ENCODE measurements at regions not wholly inside any gene's neighbourhood (a gene's known extent, or its start where the extent isn't known, plus 50 kb on each side); places are given as distances from the start of the nearest gene placed in this dataset.

DNA sequence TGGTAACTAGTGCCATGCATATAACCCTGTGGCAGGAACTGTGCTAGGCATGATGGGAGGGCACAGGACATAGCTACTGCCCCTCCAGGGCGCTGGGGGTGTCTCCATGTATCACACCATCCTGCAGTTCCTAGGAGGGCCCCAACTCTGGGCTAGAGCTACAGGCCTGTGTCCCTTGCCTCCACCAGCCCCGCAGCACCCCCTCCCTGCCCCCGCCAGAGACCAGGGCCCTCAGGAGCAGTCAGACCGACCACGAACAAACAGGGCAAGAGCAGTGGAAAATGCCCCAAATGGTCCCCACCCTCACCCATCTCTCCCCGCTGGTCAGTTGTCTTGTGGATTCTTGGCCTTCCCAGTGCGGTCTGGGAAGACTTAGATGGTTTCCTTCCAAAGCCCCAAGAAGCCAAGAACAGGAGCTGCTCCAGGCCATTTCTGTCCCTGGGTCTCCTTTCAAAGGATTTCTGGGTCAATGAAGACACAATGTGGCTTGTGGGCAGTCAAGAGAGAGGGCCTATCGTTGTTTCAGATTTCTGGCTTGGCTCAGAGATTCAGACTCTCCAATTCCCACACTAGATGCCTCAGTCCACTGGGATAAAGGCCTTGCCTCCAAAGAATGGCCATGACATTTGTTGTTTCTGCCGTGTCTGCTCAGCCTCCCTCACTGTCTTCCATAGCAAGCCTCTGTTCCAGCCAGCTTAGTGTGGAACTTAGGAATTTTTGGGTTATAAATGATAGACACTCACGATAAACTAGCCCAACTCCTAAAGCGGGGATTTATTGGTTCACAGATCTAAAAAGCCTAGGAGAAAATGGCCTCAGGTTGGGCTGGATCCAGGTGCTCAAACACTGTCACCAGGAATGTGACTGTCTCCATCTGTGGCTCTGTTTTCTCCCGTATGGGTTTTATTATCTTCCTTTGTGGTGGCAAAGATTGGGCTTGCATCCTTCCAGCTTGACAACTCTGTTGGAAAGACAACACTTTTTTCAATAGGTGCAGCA is 80.6 kb downstream of the LSM3 start:
- H3K4me3 ChIP-seq (ENCODE audit: low read depth, low read length): no peak overlapping the region
- DNase-seq (ENCODE audit: low read depth): no peak
- TF ChIP-seq, protein P1, sequence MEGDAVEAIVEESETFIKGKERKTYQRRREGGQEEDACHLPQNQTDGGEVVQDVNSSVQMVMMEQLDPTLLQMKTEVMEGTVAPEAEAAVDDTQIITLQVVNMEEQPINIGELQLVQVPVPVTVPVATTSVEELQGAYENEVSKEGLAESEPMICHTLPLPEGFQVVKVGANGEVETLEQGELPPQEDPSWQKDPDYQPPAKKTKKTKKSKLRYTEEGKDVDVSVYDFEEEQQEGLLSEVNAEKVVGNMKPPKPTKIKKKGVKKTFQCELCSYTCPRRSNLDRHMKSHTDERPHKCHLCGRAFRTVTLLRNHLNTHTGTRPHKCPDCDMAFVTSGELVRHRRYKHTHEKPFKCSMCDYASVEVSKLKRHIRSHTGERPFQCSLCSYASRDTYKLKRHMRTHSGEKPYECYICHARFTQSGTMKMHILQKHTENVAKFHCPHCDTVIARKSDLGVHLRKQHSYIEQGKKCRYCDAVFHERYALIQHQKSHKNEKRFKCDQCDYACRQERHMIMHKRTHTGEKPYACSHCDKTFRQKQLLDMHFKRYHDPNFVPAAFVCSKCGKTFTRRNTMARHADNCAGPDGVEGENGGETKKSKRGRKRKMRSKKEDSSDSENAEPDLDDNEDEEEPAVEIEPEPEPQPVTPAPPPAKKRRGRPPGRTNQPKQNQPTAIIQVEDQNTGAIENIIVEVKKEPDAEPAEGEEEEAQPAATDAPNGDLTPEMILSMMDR (IDR thresholded peaks at IDR 0.05; ENCODE audit: insufficient read depth, low read depth, low read length): no peak

DNA sequence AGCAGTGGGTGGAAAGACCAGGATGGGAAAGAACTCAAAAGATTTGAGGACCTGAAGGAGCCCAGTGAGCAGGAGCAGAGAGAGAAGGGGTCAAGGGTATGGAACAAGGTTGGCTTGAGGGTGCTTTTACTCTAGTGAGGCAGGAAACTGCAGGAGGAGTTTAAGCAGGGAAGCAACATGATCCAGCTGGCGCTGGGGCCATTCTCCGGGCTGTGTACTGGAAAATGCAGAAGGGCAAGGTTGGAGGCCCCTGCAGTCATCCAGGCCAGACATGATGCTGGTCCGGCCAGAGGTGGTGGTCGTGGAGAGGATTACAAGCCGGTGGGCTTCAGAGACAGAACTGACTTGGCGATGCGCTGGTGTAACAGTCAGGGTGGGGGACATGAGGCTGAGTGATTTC is 81.8 kb downstream of the LSM3 start:
- H3K4me3 ChIP-seq (ENCODE audit: low read depth, low read length): no peak overlapping the region
- no peak for DNase-seq (ENCODE audit: low read depth)
- TF ChIP-seq, protein P1 (IDR thresholded peaks at IDR 0.05; ENCODE audit: insufficient read depth, low read depth, low read length): no peak

DNA sequence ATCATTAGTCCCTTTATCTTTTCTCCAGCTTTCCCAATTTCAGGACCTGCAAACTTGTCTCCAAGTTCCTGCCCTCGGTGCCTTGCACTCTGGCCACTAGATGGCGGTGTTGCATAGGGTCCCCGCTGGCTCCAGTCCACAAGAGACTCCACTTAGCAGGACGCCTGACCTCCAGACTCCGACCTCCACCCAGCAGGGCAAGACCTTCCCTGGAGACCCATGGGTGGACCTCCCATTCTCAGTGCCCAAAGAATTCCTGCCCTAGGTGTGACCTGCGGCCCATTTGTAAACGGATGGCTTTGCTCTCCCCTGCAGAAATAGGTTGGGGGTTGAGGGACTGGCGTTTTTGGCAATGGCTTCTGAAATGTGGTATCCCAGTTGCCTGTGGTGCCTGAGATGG is 82.6 kb downstream of the LSM3 start:
- peak; percentile 86 for DNase-seq (ENCODE audit: low read depth)
- TF ChIP-seq, protein P1 (IDR thresholded peaks at IDR 0.05; ENCODE audit: insufficient read depth, low read depth, low read length): peak; percentile 99
- no peak overlapping the region for H3K4me3 ChIP-seq (ENCODE audit: low read depth, low read length)

DNA sequence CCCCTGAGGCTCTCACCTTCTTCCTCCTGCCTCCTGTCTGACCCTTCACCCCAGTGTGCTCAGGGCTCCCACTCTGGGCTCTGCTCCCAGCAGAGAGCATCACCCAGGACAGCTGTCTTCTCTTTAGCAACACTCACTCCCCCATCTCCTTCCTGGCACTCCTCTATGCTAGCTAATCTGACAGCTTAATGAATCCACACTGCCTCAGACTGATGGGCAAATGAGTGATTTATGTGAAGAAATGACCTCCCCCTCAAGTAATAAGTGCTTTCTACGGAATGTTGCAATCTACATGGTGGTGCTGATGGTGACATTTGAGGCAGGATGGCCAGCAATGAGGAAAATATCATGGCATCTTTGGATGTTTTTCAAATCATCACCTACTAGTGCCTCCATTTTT is 83.6 kb downstream of the LSM3 start:
- DNase-seq (ENCODE audit: low read depth): no peak
- H3K4me3 ChIP-seq (ENCODE audit: low read depth, low read length): no peak overlapping the region
- TF ChIP-seq, protein P1 (IDR thresholded peaks at IDR 0.05; ENCODE audit: insufficient read depth, low read depth, low read length): no peak

DNA sequence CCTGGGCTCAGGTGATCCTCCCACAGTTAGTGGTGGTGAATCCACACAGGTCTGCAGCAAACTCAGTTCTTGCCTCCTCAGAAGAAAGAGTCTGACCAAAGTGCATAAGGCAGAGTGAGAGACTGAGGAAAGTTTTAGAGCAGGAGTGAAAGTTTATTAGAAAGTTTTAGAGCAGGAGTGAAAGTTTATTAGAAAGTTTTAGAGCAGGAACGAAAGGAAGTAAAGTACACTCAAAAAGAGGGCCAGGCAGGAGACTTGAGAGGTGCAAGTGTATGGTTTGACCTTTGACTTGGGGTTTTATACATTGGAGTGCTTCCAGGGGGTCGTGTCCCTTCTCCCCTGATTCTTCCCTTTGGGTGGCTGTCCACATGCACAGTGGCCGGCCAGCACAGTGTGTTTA is 84.2 kb downstream of the LSM3 start:
- TF ChIP-seq, protein P1 (IDR thresholded peaks at IDR 0.05; ENCODE audit: insufficient read depth, low read depth, low read length): no peak
- no peak overlapping the region for H3K4me3 ChIP-seq (ENCODE audit: low read depth, low read length)
- no peak for DNase-seq (ENCODE audit: low read depth)

DNA sequence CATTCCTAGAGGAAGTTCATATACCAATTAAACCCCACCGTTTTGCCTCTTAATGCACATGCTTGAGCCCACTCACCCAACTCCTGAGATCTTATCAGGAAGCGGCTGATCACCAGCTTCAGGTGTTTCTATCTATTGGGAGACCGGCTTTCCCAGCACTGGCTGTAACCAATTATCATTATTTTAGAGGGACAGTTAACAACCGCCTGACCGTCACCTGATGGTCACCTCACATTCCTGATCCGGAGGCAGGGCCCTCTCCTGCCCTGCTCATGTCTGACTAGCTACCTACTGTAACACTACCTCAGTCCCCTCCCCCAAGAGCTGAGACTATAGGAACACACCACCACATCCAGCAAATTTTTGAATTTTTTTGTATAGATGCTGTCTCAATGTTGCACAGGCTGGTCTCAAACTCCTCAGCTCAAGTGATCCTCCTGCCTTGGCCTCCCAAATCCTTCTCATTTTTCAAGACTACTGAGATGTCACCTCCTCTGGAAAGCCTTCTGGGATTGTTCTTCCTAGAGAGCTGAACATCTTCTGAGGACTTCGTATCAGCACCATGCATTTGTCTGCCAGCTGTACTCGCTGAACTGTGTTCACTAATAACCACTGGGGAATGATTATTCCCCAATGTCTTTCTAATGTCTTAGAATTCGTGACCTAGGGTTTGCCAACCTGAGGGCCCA is 84.8 kb downstream of the LSM3 start:
- DNase-seq (ENCODE audit: low read depth): no peak
- TF ChIP-seq, protein P1 (IDR thresholded peaks at IDR 0.05; ENCODE audit: insufficient read depth, low read depth, low read length): no peak
- H3K4me3 ChIP-seq (ENCODE audit: low read depth, low read length): no peak overlapping the region

Data from fibroblast of villous mesenchyme (primary cell).